HPDE6-E6E7 (cell line): ENCODE measurements at regions not wholly inside any gene's neighbourhood (a gene's known extent, or its start where the extent isn't known, plus 50 kb on each side); places are given as distances from the start of the nearest gene placed in this dataset.

ENCODE experiments used
- DNase-seq: peaks from one replicate; pipeline ENCODE4 v3.0.0; 2011; ENCODE audit warnings: missing footprints; ENCODE audit errors: extremely low spot score

- DNase-seq, result no peak
These were observed 270.3 kb downstream of the HTR7 start for GRCh38 chr10:90587561-90587960.

GRCh38 chr10:90588222-90588621 lies 269.6 kb downstream of the HTR7 start:
- no peak for DNase-seq

DNA sequence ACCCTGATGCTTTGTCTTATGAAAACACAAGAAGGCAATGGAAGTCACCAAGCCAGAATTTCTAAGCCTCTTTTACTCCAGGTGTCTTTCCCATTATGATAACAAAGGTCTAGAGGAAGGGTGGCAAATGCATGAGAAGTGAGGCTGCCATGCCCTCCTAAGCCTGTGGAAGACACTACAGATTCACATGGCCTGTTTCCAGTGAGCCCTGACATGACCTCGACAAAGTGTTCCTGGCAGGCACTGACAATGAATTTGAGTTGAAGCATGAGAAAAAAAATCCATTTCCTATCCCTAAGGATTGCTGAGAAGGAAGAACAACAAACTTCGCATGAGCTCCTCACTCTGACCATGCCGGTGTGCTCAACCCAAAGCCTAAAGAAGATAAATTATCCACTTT lies 268.0 kb downstream of the HTR7 start:
- DNase-seq, result no peak

GRCh38 chr10:90591629-90592028 lies 266.2 kb downstream of the HTR7 start:
- DNase-seq, result no peak

DNA sequence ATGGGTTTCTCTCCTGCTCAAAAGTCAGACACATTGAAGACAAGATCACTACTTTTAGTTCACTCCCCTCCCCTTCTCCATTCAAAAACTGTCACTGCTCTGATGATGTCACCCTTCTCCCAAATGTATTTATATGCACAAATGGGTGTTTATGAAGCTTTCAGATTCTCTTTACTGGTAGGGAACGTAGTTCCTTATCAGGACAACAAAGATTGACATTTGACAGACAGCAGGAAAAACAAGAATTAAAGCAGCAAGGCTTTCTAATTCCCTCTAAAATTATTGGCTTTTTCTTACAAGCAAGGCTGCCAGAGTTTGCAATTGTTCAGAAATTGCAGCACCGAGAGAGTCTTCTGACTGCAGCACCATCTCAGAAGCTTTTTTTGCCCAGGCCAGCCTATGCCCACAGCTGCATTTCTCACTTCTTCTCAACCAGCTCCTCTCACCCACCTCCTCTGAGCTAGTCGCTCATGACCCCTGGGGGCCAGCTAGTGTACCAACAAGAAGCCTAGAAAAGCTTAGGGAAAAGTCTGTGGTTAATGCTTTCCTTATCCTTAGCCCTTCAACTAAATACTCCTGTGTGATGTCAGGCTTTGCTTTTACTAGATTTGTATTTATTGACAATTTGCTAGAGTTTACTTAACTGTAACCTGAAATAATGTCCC lies 265.1 kb downstream of the HTR7 start:
- peak; percentile 65 for DNase-seq

GRCh38 chr10:90598513-90598912 lies 259.3 kb downstream of the HTR7 start:
- no peak for DNase-seq

DNA sequence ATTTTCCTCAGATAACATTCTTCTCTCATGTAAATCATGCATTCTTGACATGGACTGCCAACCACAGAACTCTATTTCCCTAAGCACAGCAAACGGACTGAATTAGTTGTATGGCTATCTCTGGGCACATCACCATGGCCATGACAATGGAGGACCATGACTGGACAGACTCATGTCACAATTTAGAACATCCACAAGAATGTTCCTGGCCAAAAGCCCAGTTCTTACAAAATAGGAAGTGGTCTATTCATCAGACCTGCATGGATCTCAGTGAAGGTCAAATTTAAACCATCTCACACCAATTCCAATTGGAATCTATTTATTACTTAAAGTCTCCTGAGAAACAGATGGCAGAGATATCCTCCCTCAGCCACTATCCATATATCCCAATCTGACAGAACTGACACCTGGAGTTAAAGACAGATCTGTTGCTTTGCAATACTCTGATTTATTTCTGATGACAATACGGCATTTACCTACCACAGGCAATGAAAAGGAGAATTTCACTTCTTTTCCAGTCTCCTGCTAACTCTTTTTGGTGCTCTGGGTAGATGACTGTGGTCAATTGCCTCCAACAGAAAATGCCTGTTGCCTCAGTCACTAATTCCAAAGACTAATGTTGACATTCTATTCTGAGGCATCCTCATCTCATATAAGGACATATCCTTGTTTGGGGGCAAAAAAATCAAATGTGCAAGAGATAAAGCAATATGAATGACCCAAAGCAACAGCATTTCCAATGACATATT lies 254.8 kb downstream of the HTR7 start:
- DNase-seq, result no peak

DNA sequence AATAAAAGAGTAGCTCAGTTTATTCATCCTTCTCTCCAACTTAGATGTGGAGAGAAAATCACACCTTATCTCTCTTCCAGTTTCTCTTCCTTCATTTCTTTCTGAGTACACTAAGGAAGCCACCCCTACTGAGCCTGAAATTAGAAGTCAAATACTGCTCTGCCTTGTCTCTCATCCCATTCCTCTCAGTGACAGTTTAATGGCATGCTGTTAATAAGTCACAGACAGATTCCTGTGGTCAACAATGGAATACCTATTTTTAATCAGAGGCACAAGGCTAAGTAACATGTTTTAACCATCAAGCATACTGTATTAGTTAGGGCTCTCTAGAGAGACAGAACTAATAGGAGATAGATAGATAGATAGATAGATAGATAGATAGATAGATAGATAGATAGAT lies 253.2 kb downstream of the HTR7 start:
- no peak for DNase-seq

DNA sequence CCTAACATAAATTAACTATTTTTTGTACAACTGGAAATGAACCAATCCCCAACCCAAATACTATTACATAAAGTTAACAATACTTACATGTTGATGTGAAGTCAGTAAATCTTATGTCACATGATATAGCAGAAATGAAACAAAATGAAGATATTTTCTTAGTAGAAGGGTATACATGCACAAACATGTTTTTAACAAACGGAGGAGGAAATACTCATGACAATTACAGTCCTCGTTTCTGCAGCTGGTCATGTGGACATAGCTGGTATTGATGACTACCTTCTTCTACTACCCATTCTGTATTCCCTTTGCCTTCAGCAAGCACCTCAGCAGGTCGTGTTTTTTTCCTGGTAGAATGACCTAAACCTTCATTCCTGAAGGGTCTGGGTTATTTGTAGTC lies 252.3 kb downstream of the HTR7 start:
- DNase-seq, result no peak

- no peak for DNase-seq
These were observed 245.6 kb downstream of the HTR7 start for GRCh38 chr10:90612276-90612675.

DNA sequence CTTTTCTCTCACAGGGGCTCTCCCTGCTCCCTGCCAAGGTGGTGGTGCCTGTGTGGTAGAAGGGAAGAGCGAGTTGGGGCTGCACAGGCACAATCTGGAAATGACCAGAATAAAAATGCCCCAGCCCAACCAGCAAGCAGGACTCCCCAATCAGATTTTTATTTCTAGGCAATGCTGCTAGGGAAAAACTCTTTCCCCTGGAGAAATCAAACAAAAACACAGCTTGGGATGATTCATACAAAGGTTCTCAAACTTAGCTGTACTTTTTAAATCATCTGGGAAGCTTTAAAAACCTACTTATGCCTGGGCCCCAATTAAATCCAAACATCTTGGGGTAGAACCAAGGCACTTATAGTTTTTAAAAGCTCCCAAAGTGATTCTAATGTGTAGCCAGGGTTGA lies 243.2 kb downstream of the HTR7 start:
- no peak for DNase-seq

- no peak for DNase-seq
These were observed 236.3 kb downstream of the HTR7 start for GRCh38 chr10:90621577-90621976.

DNA sequence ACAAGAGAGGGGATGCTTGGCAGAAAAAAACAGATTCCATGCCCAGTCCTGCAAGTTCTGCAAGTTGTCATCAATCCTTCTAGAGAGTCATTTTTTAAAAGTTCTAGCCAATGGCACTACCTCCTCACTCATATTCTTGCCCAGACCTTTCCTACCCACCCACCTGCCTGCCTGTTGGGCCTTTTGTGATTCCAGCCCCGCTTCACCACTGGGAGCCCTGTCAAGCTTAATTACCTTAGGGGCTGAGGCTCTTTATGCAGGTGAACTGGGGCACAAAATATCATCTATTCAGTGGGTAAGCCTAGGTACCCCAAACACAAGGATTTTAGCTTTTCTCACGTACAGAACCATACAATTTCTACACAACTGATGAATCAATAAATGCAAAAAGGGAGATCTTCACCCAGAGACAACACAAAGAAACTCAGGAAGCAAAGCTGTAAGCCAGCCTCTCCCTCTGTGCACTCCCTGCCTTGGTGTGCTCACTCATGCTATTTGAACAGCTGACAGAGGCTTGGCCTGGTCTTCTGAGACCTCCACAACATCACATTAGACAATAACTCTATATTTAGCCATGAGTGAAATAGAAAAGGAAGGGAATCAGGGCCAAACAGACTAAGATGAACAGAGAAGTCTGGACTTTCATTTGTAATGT lies 222.6 kb downstream of the HTR7 start:
- DNase-seq, result no peak

DNA sequence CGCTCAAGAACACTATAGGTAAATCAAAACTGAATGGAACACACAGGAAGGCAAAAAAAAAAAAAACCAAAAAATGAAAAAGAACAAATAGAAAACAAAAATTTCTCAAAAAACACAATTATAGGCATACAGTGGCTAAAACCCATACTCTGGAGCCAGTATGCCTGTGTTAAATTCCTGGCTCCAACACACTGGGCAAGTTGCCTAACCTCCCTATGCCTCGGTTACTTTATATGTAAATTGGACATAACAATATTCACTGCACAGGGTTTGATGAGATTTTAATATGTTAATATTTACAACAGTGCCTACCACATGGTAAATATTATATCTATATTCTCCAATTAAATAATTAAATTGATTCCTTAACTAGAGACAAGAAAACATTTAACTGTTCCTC lies 217.1 kb downstream of the HTR7 start:
- no peak for DNase-seq

DNA sequence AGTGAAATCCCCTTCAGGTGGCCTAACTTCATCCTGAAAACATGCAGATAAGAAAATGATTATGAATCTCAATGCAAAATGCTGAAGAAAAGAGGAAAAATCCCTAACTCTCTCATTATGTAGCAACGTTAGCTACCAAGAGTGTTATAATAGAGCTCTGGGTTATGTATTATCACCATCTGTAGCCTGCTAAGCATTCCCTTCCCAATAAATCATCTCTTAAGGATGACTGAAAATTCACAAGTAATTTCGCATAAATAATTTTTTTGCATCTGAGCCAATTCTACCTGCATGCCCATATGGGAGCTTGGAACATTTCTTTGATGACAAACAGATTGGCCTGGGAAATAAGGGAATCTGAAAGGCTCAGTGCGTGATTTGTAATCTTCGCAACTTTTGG lies 216.1 kb downstream of the HTR7 start:
- no peak for DNase-seq

- no peak for DNase-seq
These were observed 215.7 kb downstream of the HTR7 start for GRCh38 chr10:90642136-90642535.

DNA sequence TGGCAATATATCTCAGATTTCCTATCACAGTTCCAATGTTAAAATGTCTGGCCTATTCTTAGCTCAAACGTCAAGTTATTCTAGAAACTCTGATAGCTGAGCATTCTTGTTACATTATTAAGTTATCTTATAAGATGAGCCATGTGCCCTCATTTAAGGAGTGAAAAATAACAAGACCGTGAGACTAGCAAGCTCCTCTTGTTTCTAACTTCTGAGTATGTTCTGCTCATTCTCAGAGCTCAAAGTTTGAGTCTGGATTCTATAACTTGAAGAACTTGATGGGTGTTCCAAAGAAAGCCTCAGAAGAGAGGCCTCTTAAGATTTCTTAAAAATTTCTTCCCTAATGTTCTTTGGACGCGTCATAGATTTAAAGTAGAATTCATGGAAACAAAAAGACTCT lies 215.2 kb downstream of the HTR7 start:
- DNase-seq, result no peak

GRCh38 chr10:90644165-90644564 lies 213.7 kb downstream of the HTR7 start:
- DNase-seq, result no peak

DNA sequence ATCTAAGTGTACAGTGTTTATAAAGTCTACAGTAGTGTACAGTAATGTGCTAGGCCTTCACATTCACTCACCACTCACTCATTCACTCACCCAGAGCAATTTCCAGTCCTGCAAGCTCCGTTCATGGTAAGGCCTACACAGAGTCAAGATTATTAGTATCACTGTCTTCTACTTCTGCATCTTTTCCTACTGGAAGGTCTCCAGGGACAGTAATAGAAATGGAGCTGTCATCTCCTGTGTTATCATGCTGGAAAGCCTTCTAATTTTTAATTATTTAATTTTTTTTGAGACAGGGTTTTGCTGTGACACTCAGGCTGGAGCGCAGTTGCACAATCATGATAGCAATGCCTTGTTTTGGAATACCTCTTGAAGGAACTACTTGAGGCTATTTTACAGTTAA lies 207.0 kb downstream of the HTR7 start:
- DNase-seq, result no peak

- peak; percentile 13 for DNase-seq
These were observed 205.3 kb downstream of the HTR7 start for GRCh38 chr10:90652519-90652918.

DNA sequence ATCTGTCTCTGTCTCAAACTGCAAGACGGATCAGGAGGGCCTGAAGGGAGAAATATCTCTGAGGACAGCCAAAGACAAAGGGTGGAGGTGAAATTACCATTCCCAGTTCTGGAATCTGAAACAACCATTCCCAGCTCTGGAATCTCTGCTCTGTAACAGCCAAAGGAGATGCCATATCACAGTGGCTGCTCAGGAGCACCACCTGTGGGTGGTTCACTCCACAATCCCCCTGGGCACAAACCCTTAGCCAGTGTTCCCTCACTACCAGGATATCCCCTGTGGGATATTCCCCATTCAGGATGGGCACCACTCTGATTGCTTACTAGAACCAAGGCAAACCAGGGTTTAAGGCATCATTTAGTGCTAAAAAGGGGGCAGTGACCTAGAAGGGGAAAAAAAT lies 199.0 kb downstream of the HTR7 start:
- no peak for DNase-seq

- DNase-seq, result no peak
These were observed 191.8 kb downstream of the HTR7 start for GRCh38 chr10:90665905-90666662.
